SJSA1 (cell line): ENCODE measurements at regions not wholly inside any gene's neighbourhood (a gene's known extent, or its start where the extent isn't known, plus 50 kb on each side); places are given as distances from the start of the nearest gene placed in this dataset.

ENCODE experiments used
- DNase-seq, 2 experiments: peaks; one replicate each; pipeline ENCODE4 v3.0.0-alpha.2; 2015 to 2020; ENCODE audit warnings: low spot score in 2 of 2, low read depth in 1 of 2
- H3K27ac ChIP-seq: fragments of 250-450 bp; sonication (Bioruptor Pico); 2 replicates; pipeline ENCODE4 v1.5.1; 2020; ENCODE audit warnings: mild to moderate bottlenecking, moderate library complexity
- H3K27me3 ChIP-seq: fragments of 250-450 bp; sonication (Bioruptor Pico); replicated peaks from 2 replicates; pipeline ENCODE4 v1.5.1; 2020; ENCODE audit warnings: mild to moderate bottlenecking, moderate library complexity
- H3K36me3 ChIP-seq: fragments of 250-450 bp; sonication (Bioruptor Pico); 2 replicates; pipeline ENCODE4 v1.5.1; 2020; ENCODE audit warnings: mild to moderate bottlenecking
- H3K4me1 ChIP-seq: fragments of 250-450 bp; sonication (Bioruptor Pico); replicated peaks from 2 replicates; pipeline ENCODE4 v1.6.1; 2021; ENCODE audit warnings: mild to moderate bottlenecking
- H3K4me3 ChIP-seq: fragments of 250-450 bp; sonication (Bioruptor Pico); 2 replicates; pipeline ENCODE4 v1.5.1; 2020; ENCODE audit warnings: mild to moderate bottlenecking
- H3K9me3 ChIP-seq: fragments of 250-450 bp; sonication (Bioruptor Pico); replicated peaks from 2 replicates; pipeline ENCODE4 v1.5.1; 2020; ENCODE audit warnings: mild to moderate bottlenecking

- no peaks in the 10 kb centered on the region for H3K36me3 ChIP-seq
- H3K4me1 ChIP-seq, result no peaks in the 10 kb centered on the region
- H3K27me3 ChIP-seq, result no peaks in the 10 kb centered on the region
- H3K9me3 ChIP-seq, result no peaks in the 10 kb centered on the region
- H3K27ac ChIP-seq, result no peak overlapping the region
- DNase-seq, result no peak
- no peak overlapping the region for H3K4me3 ChIP-seq
Observed at GRCh38 chr14:99094901-99095300, 177.1 kb downstream of the BCL11B start.

GRCh38 chr14:99095369-99095768, 176.6 kb downstream of the BCL11B start:
- H3K27ac ChIP-seq, result no peak overlapping the region
- H3K36me3 ChIP-seq, result no peaks in the 10 kb centered on the region
- H3K9me3 ChIP-seq, result no peaks in the 10 kb centered on the region
- H3K4me3 ChIP-seq, result no peak overlapping the region
- H3K27me3 ChIP-seq, result no peaks in the 10 kb centered on the region
- no peaks in the 10 kb centered on the region for H3K4me1 ChIP-seq
- no peak for DNase-seq

- no peaks in the 10 kb centered on the region for H3K36me3 ChIP-seq
Observed at GRCh38 chr14:99098199-99098598, 173.8 kb downstream of the BCL11B start.

GRCh38 chr14:99099051-99099787, 172.8 kb downstream of the BCL11B start:
- Histone ChIP-seq H3K4me1 (no peaks in the 10 kb centered on the region), H3K4me3 (no peak overlapping the region), H3K27me3 (no peaks in the 10 kb centered on the region), H3K9me3 (no peaks in the 10 kb centered on the region), H3K36me3 (no peaks in the 10 kb centered on the region), H3K27ac (no peak overlapping the region)
- no peak for DNase-seq

More at GRCh38 chr14:99098199-99098598, 173.8 kb downstream of the BCL11B start:
- Histone ChIP-seq H3K27me3 (no peaks in the 10 kb centered on the region), H3K4me3 (no peak overlapping the region), H3K27ac (no peak overlapping the region), H3K9me3 (no peaks in the 10 kb centered on the region), H3K4me1 (no peaks in the 10 kb centered on the region)
- DNase-seq, result no peak

GRCh38 chr14:99100497-99101270, 171.3 kb downstream of the BCL11B start:
- Histone ChIP-seq H3K27me3 (no peaks in the 10 kb centered on the region), H3K36me3 (no peaks in the 10 kb centered on the region), H3K4me1 (no peaks in the 10 kb centered on the region), H3K9me3 (no peaks in the 10 kb centered on the region), H3K4me3 (no peak overlapping the region), H3K27ac (no peak overlapping the region)
- DNase-seq, result no peak

- Histone ChIP-seq H3K27me3 (no peaks in the 10 kb centered on the region), H3K4me1 (no peaks in the 10 kb centered on the region), H3K36me3 (no peaks in the 10 kb centered on the region), H3K9me3 (no peaks in the 10 kb centered on the region), H3K4me3 (no peak overlapping the region), H3K27ac (no peak overlapping the region)
- no peak for DNase-seq
Observed at GRCh38 chr14:99101855-99102461, 170.0 kb downstream of the BCL11B start.

- Histone ChIP-seq H3K9me3 (no peaks in the 10 kb centered on the region), H3K27ac (no peak overlapping the region), H3K4me3 (no peak overlapping the region), H3K4me1 (no peaks in the 10 kb centered on the region), H3K27me3 (no peaks in the 10 kb centered on the region), H3K36me3 (no peaks in the 10 kb centered on the region)
- peak in 1 of 2 experiments; percentile 19 for DNase-seq
Observed at GRCh38 chr14:99116741-99117295, 155.2 kb downstream of the BCL11B start.

- Histone ChIP-seq H3K36me3 (no peaks in the 10 kb centered on the region), H3K27ac (no peak overlapping the region), H3K27me3 (no peaks in the 10 kb centered on the region), H3K4me1 (no peaks in the 10 kb centered on the region), H3K9me3 (no peaks in the 10 kb centered on the region), H3K4me3 (no peak overlapping the region)
- DNase-seq, result peak in 1 of 2 experiments; percentile 11
Observed at GRCh38 chr14:99117671-99118045, 154.3 kb downstream of the BCL11B start.

GRCh38 chr14:99118046-99118721, 153.8 kb downstream of the BCL11B start:
- Histone ChIP-seq H3K9me3 (no peaks in the 10 kb centered on the region), H3K4me1 (no peaks in the 10 kb centered on the region), H3K27ac (no peak overlapping the region), H3K36me3 (no peaks in the 10 kb centered on the region), H3K4me3 (no peak overlapping the region), H3K27me3 (no peaks in the 10 kb centered on the region)
- DNase-seq, result peak in 1 of 2 experiments; percentile 33

- H3K36me3 ChIP-seq, result no peaks in the 10 kb centered on the region
- no peak overlapping the region for H3K4me3 ChIP-seq
Observed at GRCh38 chr14:99118946-99119345, 153.1 kb downstream of the BCL11B start.

More at GRCh38 chr14:99118946-99119345, 153.1 kb downstream of the BCL11B start:
- no peak overlapping the region for H3K27ac ChIP-seq
- H3K27me3 ChIP-seq, result no peaks in the 10 kb centered on the region
- no peaks in the 10 kb centered on the region for H3K4me1 ChIP-seq
- H3K9me3 ChIP-seq, result no peaks in the 10 kb centered on the region
- peak in 1 of 2 experiments; percentile 28 for DNase-seq
